ENCODE measurements at regions not wholly inside any gene's neighbourhood (a gene's known extent, or its start where the extent isn't known, plus 50 kb on each side); places are given as distances from the start of the nearest gene placed in this dataset.
"Not testable (repeated sequence)": the region's sequence is repeated elsewhere in the genome, so short reads cannot be mapped to it uniquely, and the experiment has no call there.

GRCh38 chr9:62095714-62096345 is 906.0 kb downstream of the SPATA31A7 start:
- TF ChIP-seq CTCF (IDR thresholded peaks at IDR 0.05 in 2 of 3, conservative IDR thresholded peaks at IDR 0.05 in 1 of 3; ENCODE audit: control insufficient read depth in 2 of 3, extremely low read depth in 1 of 3, insufficient read depth in 1 of 3, low read depth in 3 of 3, low read length in 3 of 3); RBBP5 (conservative IDR thresholded peaks at IDR 0.05); SMC3 (IDR thresholded peaks at IDR 0.05; ENCODE audit: borderline replicate concordance, low read length); HDAC2 (IDR thresholded peaks at IDR 0.05); TCF7 (IDR thresholded peaks at IDR 0.05; ENCODE audit: borderline replicate concordance); CBX3 (IDR thresholded peaks at IDR 0.05; ENCODE audit: borderline replicate concordance, low read depth): not testable (repeated sequence)

Data from GM12878 (cell line).